Left lung (tissue), 4 donors: ENCODE measurements at regions not wholly inside any gene's neighbourhood (a gene's known extent, or its start where the extent isn't known, plus 50 kb on each side); places are given as distances from the start of the nearest gene placed in this dataset.
"Not testable (repeated sequence)": the region's sequence is repeated elsewhere in the genome, so short reads cannot be mapped to it uniquely, and the experiment has no call there.

Experiments
- ATAC-seq: fragments of 200-7000 bp; cut with Tn5 transposase; one replicate; pipeline ENCODE4 v1.9.1; 2020; ENCODE audit warnings: moderate library complexity
- DNase-seq, 4 donors: peaks; one replicate each; pipeline ENCODE4 v3.0.0-alpha.2; 2013 to 2020
- H3K27ac ChIP-seq, 2 donors: fragments of 200-600 bp; sonication (generic) in 1 of 2; one replicate each; pipeline versions ENCODE4 v1.5.0 to v1.8.0; 2020 to 2021
- H3K27me3 ChIP-seq, 2 donors: fragments of 200-600 bp; sonication (generic) in 1 of 2; one replicate each; pipeline versions ENCODE4 v1.5.0 to v1.8.0; 2020 to 2021
- H3K36me3 ChIP-seq, 2 donors: fragments of 200-600 bp; sonication (generic) in 1 of 2; one replicate each; pipeline versions ENCODE4 v1.5.0 to v1.8.0; 2020 to 2021
- H3K4me1 ChIP-seq, 2 donors: fragments of 200-600 bp; one replicate each; pipeline ENCODE4 v1.8.0; 2021
- H3K4me3 ChIP-seq, 2 donors: fragments of 200-600 bp; sonication (generic) in 1 of 2; one replicate each; pipeline versions ENCODE4 v1.5.0 to v1.8.0; 2020 to 2021; ENCODE audit warnings: mild to moderate bottlenecking in 1 of 2
- H3K9me3 ChIP-seq, 2 donors: fragments of 200-600 bp; sonication (generic) in 1 of 2; one replicate each; pipeline versions ENCODE4 v1.5.0 to v1.8.0; 2020 to 2021
- intact Hi-C, 2 donors: fragments of 100-400 bp; cut with DNase I; formaldehyde crosslinking; loops; one replicate each; pipeline versions ENCODE4 v1.11.2 to v1.14.2; 2022
- TF ChIP-seq, protein P1 (sequence below), 2 donors: fragments of 200-600 bp; sonication (generic) in 1 of 2; IDR thresholded peaks; one replicate each; pipeline versions ENCODE4 v1.5.0 to v1.8.0; 2021; ENCODE audit warnings: antibody characterized with exemption in 2 of 2
- donor health status: DM: no; HTN: yes; CAD: no.
- donor health status: DM: no; HTN: no; CAD: no.

DNA sequence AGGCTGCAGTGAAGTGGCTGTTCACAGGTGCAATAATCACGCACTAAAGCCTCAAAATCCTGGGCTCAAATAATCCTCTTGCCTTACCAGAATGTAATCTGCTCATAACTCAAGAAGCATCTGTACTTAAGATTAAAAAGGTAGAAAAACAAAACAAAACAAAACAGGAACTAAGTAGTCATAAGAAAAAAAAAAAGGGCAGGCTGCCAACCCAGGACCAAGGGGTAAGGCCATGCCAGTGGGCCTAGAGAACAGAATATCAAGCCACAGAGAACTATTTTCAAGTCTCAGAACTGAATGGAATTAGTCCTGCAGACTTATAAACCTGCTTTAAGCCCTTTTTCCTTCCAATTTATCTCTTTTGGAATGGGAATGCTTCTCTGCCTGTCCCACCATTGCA, 64.8 kb upstream of the TBC1D3K start:
- H3K36me3 ChIP-seq: no peaks in the 10 kb centered on the region
- TF ChIP-seq, protein P1, sequence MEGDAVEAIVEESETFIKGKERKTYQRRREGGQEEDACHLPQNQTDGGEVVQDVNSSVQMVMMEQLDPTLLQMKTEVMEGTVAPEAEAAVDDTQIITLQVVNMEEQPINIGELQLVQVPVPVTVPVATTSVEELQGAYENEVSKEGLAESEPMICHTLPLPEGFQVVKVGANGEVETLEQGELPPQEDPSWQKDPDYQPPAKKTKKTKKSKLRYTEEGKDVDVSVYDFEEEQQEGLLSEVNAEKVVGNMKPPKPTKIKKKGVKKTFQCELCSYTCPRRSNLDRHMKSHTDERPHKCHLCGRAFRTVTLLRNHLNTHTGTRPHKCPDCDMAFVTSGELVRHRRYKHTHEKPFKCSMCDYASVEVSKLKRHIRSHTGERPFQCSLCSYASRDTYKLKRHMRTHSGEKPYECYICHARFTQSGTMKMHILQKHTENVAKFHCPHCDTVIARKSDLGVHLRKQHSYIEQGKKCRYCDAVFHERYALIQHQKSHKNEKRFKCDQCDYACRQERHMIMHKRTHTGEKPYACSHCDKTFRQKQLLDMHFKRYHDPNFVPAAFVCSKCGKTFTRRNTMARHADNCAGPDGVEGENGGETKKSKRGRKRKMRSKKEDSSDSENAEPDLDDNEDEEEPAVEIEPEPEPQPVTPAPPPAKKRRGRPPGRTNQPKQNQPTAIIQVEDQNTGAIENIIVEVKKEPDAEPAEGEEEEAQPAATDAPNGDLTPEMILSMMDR (IDR thresholded peaks at IDR 0.05): no peak
- no peak overlapping the region for H3K4me3 ChIP-seq
- no peaks in the 10 kb centered on the region for H3K27me3 ChIP-seq
- intact Hi-C loops: no loop called here
- ATAC-seq (no peak), DNase-seq (no peak)
- peaks cover 0 to 12% of the 10 kb centered on the region in 2 donors for H3K9me3 ChIP-seq
- no peak overlapping the region for H3K27ac ChIP-seq
- H3K4me1 ChIP-seq: no peaks in the 10 kb centered on the region

DNA sequence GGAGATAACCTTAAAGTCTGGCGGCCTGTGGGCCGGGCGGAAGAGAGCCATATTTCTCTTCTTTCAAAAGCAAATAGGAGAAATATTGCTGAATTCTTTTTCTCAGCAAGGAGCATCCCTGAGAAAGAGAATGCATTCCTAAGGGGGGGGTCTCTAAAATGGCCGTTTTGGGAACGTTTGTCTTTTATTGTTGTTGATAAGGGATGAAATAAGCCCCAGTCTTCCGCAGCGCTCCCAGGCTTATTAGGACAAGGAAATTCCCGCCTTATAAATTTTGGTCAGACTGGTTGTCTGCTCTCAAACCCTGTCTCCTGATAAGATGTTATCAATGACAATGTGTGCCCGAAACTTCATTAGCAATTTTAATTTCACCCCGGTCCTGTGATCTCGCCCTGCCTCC, 65.8 kb upstream of the TBC1D3K start:
- H3K27ac ChIP-seq, intact Hi-C loops, H3K4me1 ChIP-seq, H3K27me3 ChIP-seq, H3K36me3 ChIP-seq, H3K4me3 ChIP-seq, ATAC-seq, DNase-seq: not testable (repeated sequence)
- peaks cover 0 to 12% of the 10 kb centered on the region in 2 donors for H3K9me3 ChIP-seq

DNA sequence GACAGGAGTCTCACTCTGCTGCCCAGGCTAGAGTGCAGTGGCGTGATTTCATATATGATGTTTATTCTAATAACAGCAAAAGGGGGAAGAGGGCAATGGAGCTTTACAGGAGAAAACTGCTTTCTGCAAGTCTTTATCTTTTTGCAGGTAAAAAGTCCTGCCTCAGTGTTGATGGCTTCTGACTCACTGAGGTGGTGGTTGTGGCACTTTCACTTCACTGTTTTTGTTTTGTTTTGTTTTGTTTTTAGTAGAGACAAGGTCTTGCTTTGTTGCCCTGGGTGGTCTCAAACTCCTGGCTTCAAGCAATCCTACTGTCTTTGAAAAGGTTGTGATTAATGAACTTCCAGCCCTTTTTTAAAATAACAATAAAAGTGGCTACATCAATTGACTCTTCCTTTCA, 68.0 kb upstream of the TBC1D3K start:
- TF ChIP-seq, protein P1 (IDR thresholded peaks at IDR 0.05): no peak
- Histone ChIP-seq H3K9me3 (peaks cover 0 to 12% of the 10 kb centered on the region in 2 donors), H3K36me3 (no peaks in the 10 kb centered on the region), H3K4me1 (no peaks in the 10 kb centered on the region), H3K27ac (no peak overlapping the region), H3K27me3 (no peaks in the 10 kb centered on the region), H3K4me3 (no peak overlapping the region)
- ATAC-seq: no peak
- DNase-seq: no peak
- intact Hi-C loops: no loop called here

DNA sequence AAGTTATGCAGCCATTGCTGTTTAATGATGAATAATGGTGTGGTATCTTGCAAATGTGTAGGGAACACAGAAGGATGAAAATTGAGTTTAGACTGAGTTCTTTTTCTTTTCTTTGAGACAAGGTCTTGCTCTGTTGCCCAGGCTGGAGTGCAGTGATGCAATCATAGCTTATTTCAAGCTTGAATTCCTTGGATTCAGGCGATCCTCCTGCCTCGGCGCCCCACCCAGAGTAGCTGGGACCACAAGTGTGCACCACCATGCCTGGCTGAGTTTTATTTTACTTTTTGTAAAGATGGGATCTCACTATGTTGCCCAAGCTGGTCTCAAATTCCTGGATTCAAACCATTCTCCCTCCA, 74.6 kb upstream of the TBC1D3K start:
- ATAC-seq (no peak), DNase-seq (no peak)
- TF ChIP-seq, protein P1 (IDR thresholded peaks at IDR 0.05): no peak
- intact Hi-C loops: no loop called here
- Histone ChIP-seq H3K27me3 (peaks cover 0 to 9% of the 10 kb centered on the region in 2 donors), H3K4me3 (no peak overlapping the region), H3K36me3 (no peaks in the 10 kb centered on the region), H3K4me1 (peaks cover 0 to 2% of the 10 kb centered on the region in 2 donors), H3K9me3 (no peaks in the 10 kb centered on the region), H3K27ac (no peak overlapping the region)

DNA sequence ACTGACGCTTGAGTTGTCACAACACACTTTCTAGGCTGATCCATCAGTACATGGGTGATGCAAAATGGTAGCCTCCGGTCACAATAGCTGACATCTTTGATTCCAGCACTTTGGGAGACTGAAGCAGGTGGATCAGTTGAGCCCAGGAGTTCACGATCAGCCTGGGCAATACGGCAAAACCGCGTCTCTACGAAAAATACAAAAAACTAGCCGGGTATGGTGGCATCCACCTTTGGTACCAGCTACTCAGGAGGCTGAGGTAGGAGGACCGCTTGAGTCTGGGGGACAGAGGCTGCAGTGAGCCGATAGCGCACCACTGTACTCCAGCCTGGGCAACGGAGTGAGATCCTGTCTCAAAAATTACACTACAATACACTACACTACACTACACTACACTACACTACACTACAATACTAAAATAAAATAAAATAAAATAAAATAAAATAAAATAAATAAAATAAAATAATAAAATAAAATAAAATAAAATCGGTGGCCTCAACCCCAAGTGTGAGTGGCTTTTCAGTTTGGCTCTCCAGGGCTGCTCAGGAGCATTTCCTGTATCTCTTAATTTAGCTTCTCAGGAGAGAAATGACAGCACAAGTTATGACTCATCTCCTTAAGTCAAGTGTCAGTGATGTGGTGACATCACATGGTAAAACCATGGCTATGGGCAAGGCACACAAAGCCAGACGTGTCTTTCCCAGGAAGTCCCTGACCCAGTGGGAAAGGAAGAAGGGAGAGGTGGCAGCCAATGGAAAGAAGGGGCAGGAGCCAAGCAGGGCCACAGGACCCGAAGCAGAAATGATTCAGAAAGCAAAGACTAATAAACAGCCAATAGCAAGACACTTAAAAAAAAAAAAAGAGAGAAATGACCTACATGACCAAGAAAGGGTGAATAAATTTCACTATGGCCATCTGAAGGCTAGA, 75.3 kb upstream of the TBC1D3K start:
- intact Hi-C loops: no loop called here
- Histone ChIP-seq H3K4me3 (no peak overlapping the region), H3K9me3 (no peaks in the 10 kb centered on the region), H3K27me3 (peaks cover 0 to 15% of the 10 kb centered on the region in 2 donors), H3K36me3 (no peaks in the 10 kb centered on the region), H3K4me1 (peaks cover 0 to 9% of the 10 kb centered on the region in 2 donors), H3K27ac (no peak overlapping the region)
- TF ChIP-seq, protein P1 (IDR thresholded peaks at IDR 0.05): no peak
- ATAC-seq: peak; percentile 51
- no peak for DNase-seq
